ENCODE measurements at regions not wholly inside any gene's neighbourhood (a gene's known extent, or its start where the extent isn't known, plus 50 kb on each side); places are given as distances from the start of the nearest gene placed in this dataset.
A peak's percentile ranks its signal among the peaks of the same experiment; 100 is the strongest.

GRCh38 chr6:56339524-56339923 lies 92.1 kb upstream of the COL21A1 start:
- H3K4me1 ChIP-seq (ENCODE audit: control insufficient read depth in 2 of 2, insufficient read depth in 2 of 2, low read length in 2 of 2) = no peaks in the 10 kb centered on the region
- no peak for DNase-seq (ENCODE audit: low read depth in 6 of 9, low spot score in 9 of 9)
- H3K4me3 ChIP-seq (ENCODE audit: low read length in 2 of 2) = no peak overlapping the region
- H3K27ac ChIP-seq (ENCODE audit: low read depth in 1 of 2, low read length in 1 of 2) = no peak overlapping the region
- no peaks in the 10 kb centered on the region for H3K36me3 ChIP-seq (ENCODE audit: control insufficient read depth in 2 of 2, insufficient read depth in 2 of 2, low read length in 1 of 2)
- no peaks in the 10 kb centered on the region for H3K27me3 ChIP-seq (ENCODE audit: control insufficient read depth in 2 of 2, insufficient read depth in 1 of 2, low read length in 1 of 2)
- no peaks in the 10 kb centered on the region for H3K9me3 ChIP-seq (ENCODE audit: control insufficient read depth in 2 of 2, insufficient read depth in 1 of 2, low read length in 1 of 2)
- 67% methylated on average over 3 of the region's 3 CpGs for WGBS

GRCh38 chr6:56335726-56336125 lies 88.3 kb upstream of the COL21A1 start:
- Histone ChIP-seq H3K9me3 (ENCODE audit: control insufficient read depth in 2 of 2, insufficient read depth in 1 of 2, low read length in 1 of 2) (no peaks in the 10 kb centered on the region), H3K36me3 (ENCODE audit: control insufficient read depth in 2 of 2, insufficient read depth in 2 of 2, low read length in 1 of 2) (no peaks in the 10 kb centered on the region), H3K4me3 (ENCODE audit: low read length in 2 of 2) (no peak overlapping the region), H3K27ac (ENCODE audit: low read depth in 1 of 2, low read length in 1 of 2) (no peak overlapping the region), H3K27me3 (ENCODE audit: control insufficient read depth in 2 of 2, insufficient read depth in 1 of 2, low read length in 1 of 2) (no peaks in the 10 kb centered on the region), H3K4me1 (ENCODE audit: control insufficient read depth in 2 of 2, insufficient read depth in 2 of 2, low read length in 2 of 2) (no peaks in the 10 kb centered on the region)
- WGBS = 84% methylated on average over 1 of the region's 1 CpG
- no peak for DNase-seq (ENCODE audit: low read depth in 6 of 9, low spot score in 9 of 9)

- H3K4me1 ChIP-seq (ENCODE audit: control insufficient read depth in 2 of 2, insufficient read depth in 2 of 2, low read length in 2 of 2) = no peaks in the 10 kb centered on the region
- H3K36me3 ChIP-seq (ENCODE audit: control insufficient read depth in 2 of 2, insufficient read depth in 2 of 2, low read length in 1 of 2) = no peaks in the 10 kb centered on the region
- H3K4me3 ChIP-seq (ENCODE audit: low read length in 2 of 2) = no peak overlapping the region
- WGBS = 94% methylated on average over 1 of the region's 1 CpG
- no peak for DNase-seq (ENCODE audit: low read depth in 6 of 9, low spot score in 9 of 9)
- H3K9me3 ChIP-seq (ENCODE audit: control insufficient read depth in 2 of 2, insufficient read depth in 1 of 2, low read length in 1 of 2) = no peaks in the 10 kb centered on the region
- H3K27ac ChIP-seq (ENCODE audit: low read depth in 1 of 2, low read length in 1 of 2) = no peak overlapping the region
- H3K27me3 ChIP-seq (ENCODE audit: control insufficient read depth in 2 of 2, insufficient read depth in 1 of 2, low read length in 1 of 2) = no peaks in the 10 kb centered on the region
Measured at GRCh38 chr6:56334937-56335336, 87.6 kb upstream of the COL21A1 start.

GRCh38 chr6:56329271-56330050 lies 82.1 kb upstream of the COL21A1 start:
- WGBS = 31% methylated on average over 3 of the region's 3 CpGs
- H3K27ac ChIP-seq (ENCODE audit: low read depth in 1 of 2, low read length in 1 of 2) = no peak overlapping the region

GRCh38 chr6:56328728-56329090 lies 81.3 kb upstream of the COL21A1 start:
- Histone ChIP-seq H3K27ac (ENCODE audit: low read depth in 1 of 2, low read length in 1 of 2) (no peak overlapping the region), H3K36me3 (ENCODE audit: control insufficient read depth in 2 of 2, insufficient read depth in 2 of 2, low read length in 1 of 2) (no peaks in the 10 kb centered on the region), H3K4me1 (ENCODE audit: control insufficient read depth in 2 of 2, insufficient read depth in 2 of 2, low read length in 2 of 2) (no peaks in the 10 kb centered on the region), H3K4me3 (ENCODE audit: low read length in 2 of 2) (no peak overlapping the region), H3K9me3 (ENCODE audit: control insufficient read depth in 2 of 2, insufficient read depth in 1 of 2, low read length in 1 of 2) (no peaks in the 10 kb centered on the region), H3K27me3 (ENCODE audit: control insufficient read depth in 2 of 2, insufficient read depth in 1 of 2, low read length in 1 of 2) (no peaks in the 10 kb centered on the region)
- no peak for DNase-seq (ENCODE audit: low read depth in 6 of 9, low spot score in 9 of 9)
- 94% methylated on average over 5 of the region's 5 CpGs for WGBS

More at GRCh38 chr6:56329271-56330050, 82.1 kb upstream of the COL21A1 start:
- Histone ChIP-seq H3K4me1 (ENCODE audit: control insufficient read depth in 2 of 2, insufficient read depth in 2 of 2, low read length in 2 of 2) (no peaks in the 10 kb centered on the region), H3K27me3 (ENCODE audit: control insufficient read depth in 2 of 2, insufficient read depth in 1 of 2, low read length in 1 of 2) (no peaks in the 10 kb centered on the region), H3K36me3 (ENCODE audit: control insufficient read depth in 2 of 2, insufficient read depth in 2 of 2, low read length in 1 of 2) (no peaks in the 10 kb centered on the region), H3K4me3 (ENCODE audit: low read length in 2 of 2) (no peak overlapping the region), H3K9me3 (ENCODE audit: control insufficient read depth in 2 of 2, insufficient read depth in 1 of 2, low read length in 1 of 2) (no peaks in the 10 kb centered on the region)
- DNase-seq (ENCODE audit: low read depth in 6 of 9, low spot score in 9 of 9) = no peak

DNA sequence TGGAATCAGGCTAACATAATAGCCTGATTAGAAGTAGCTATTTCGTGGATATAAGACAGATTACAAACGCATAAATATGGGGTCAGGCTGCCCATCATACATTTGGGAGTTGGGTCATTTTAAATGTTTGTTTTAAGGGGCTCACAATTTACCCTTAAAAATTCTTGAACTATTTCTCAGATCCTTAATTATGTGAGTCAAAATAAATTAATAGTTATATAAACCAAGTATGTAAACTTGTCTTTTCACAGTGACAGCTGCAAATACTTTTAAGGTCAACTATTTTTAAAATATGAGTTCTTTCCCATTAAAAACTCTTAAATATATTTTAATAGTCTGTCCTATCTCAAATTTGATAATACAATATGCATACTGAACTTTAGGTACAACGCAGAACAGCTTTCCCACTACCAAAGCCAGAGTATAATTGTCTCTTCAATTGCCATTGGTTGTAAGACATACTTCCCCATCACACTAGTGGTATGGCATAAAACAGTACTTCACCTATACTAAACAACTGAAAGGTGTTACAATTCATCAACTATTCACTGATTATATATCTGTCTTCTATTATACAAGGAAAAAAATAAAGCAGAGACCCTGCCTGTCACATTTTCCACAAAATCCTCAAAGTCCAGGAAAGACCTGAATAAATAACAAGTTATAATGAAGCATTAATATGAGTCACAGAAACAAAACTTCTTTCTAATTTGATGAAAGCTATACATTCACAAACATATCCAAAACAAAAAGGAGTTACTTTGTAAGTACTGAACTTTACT lies 80.8 kb upstream of the COL21A1 start:
- Histone ChIP-seq H3K9me3 (ENCODE audit: control insufficient read depth in 2 of 2, insufficient read depth in 1 of 2, low read length in 1 of 2) (no peaks in the 10 kb centered on the region), H3K27me3 (ENCODE audit: control insufficient read depth in 2 of 2, insufficient read depth in 1 of 2, low read length in 1 of 2) (no peaks in the 10 kb centered on the region), H3K36me3 (ENCODE audit: control insufficient read depth in 2 of 2, insufficient read depth in 2 of 2, low read length in 1 of 2) (no peaks in the 10 kb centered on the region), H3K4me3 (ENCODE audit: low read length in 2 of 2) (no peak overlapping the region), H3K4me1 (ENCODE audit: control insufficient read depth in 2 of 2, insufficient read depth in 2 of 2, low read length in 2 of 2) (no peaks in the 10 kb centered on the region), H3K27ac (ENCODE audit: low read depth in 1 of 2, low read length in 1 of 2) (no peak overlapping the region)
- DNase-seq (ENCODE audit: low read depth in 6 of 9, low spot score in 9 of 9) = no peak
- WGBS = 97% methylated on average over 3 of the region's 3 CpGs

- Histone ChIP-seq H3K9me3 (ENCODE audit: control insufficient read depth in 2 of 2, insufficient read depth in 1 of 2, low read length in 1 of 2) (no peaks in the 10 kb centered on the region), H3K27me3 (ENCODE audit: control insufficient read depth in 2 of 2, insufficient read depth in 1 of 2, low read length in 1 of 2) (no peaks in the 10 kb centered on the region), H3K4me3 (ENCODE audit: low read length in 2 of 2) (no peak overlapping the region), H3K27ac (ENCODE audit: low read depth in 1 of 2, low read length in 1 of 2) (no peak overlapping the region), H3K4me1 (ENCODE audit: control insufficient read depth in 2 of 2, insufficient read depth in 2 of 2, low read length in 2 of 2) (no peaks in the 10 kb centered on the region), H3K36me3 (ENCODE audit: control insufficient read depth in 2 of 2, insufficient read depth in 2 of 2, low read length in 1 of 2) (no peaks in the 10 kb centered on the region)
- DNase-seq (ENCODE audit: low read depth in 6 of 9, low spot score in 9 of 9) = no peak
- WGBS = 46% methylated on average over 6 of the region's 6 CpGs
Measured at GRCh38 chr6:56324396-56324795, 77.0 kb upstream of the COL21A1 start.

DNA sequence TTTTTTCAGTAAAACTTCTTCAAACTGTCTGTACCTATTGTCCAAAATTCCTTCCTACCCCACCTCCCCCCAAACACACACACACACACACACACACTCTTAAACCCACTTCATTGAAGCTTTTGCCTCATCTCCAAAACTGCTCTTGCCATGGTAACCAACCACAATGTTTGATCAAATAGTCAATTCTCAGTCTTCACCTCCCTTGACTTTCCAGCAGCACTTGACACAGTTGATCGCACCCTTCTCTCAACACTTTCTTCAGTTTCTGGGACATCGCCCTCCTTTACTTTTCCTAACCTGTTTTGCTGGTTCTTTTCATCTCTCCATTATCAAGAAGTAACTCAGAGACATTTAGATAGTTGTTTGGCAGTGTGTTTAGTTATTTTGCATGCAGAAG lies 71.5 kb upstream of the COL21A1 start:
- Histone ChIP-seq H3K27me3 (ENCODE audit: control insufficient read depth in 2 of 2, insufficient read depth in 1 of 2, low read length in 1 of 2) (no peaks in the 10 kb centered on the region), H3K9me3 (ENCODE audit: control insufficient read depth in 2 of 2, insufficient read depth in 1 of 2, low read length in 1 of 2) (no peaks in the 10 kb centered on the region), H3K27ac (ENCODE audit: low read depth in 1 of 2, low read length in 1 of 2) (no peak overlapping the region), H3K36me3 (ENCODE audit: control insufficient read depth in 2 of 2, insufficient read depth in 2 of 2, low read length in 1 of 2) (no peaks in the 10 kb centered on the region), H3K4me1 (ENCODE audit: control insufficient read depth in 2 of 2, insufficient read depth in 2 of 2, low read length in 2 of 2) (no peaks in the 10 kb centered on the region), H3K4me3 (ENCODE audit: low read length in 2 of 2) (no peak overlapping the region)
- WGBS = 95% methylated on average over 2 of the region's 2 CpGs
- no peak for DNase-seq (ENCODE audit: low read depth in 6 of 9, low spot score in 9 of 9)

- no peaks in the 10 kb centered on the region for H3K27me3 ChIP-seq (ENCODE audit: control insufficient read depth in 2 of 2, insufficient read depth in 1 of 2, low read length in 1 of 2)
- no peak overlapping the region for H3K27ac ChIP-seq (ENCODE audit: low read depth in 1 of 2, low read length in 1 of 2)
- H3K36me3 ChIP-seq (ENCODE audit: control insufficient read depth in 2 of 2, insufficient read depth in 2 of 2, low read length in 1 of 2) = no peaks in the 10 kb centered on the region
- peak in 2 of 9 donors; percentile 30 to 34 for DNase-seq (ENCODE audit: low read depth in 6 of 9, low spot score in 9 of 9)
- H3K4me3 ChIP-seq (ENCODE audit: low read length in 2 of 2) = no peak overlapping the region
- no peaks in the 10 kb centered on the region for H3K9me3 ChIP-seq (ENCODE audit: control insufficient read depth in 2 of 2, insufficient read depth in 1 of 2, low read length in 1 of 2)
- WGBS = 80% methylated on average over 11 of the region's 11 CpGs
- H3K4me1 ChIP-seq (ENCODE audit: control insufficient read depth in 2 of 2, insufficient read depth in 2 of 2, low read length in 2 of 2) = no peaks in the 10 kb centered on the region
Measured at GRCh38 chr6:56314683-56315523, 67.5 kb upstream of the COL21A1 start.

All from thymus (tissue), 11 donors.